Endothelial cell of umbilical vein (primary cell): ENCODE measurements at regions not wholly inside any gene's neighbourhood (a gene's known extent, or its start where the extent isn't known, plus 50 kb on each side); places are given as distances from the start of the nearest gene placed in this dataset.

ENCODE experiments used
- BruUV-seq: library from RNA; stranded (reverse); fragments of 400-500 nt; replicated peaks from 2 replicates; lab custom pipeline; 2021; lab: Mats Ljungman, UMichigan
- CTCF ChIA-PET: fragments of 300-600, 350-600 bp; sonication (Branson Sonifier 250); formaldehyde crosslinking; loops from one replicate; lab custom pipeline; 2021; ENCODE audit warnings: antibody characterized with exemption, inconsistent platforms; lab: Charles Lee
- POLR2A ChIA-PET: fragments of 300-600, 350-600 bp; sonication (Branson Sonifier 250); formaldehyde crosslinking; loops from one replicate; lab custom pipeline; 2021; ENCODE audit warnings: antibody characterized with exemption, inconsistent platforms; lab: Charles Lee
- DNase-seq: peaks from one replicate; pipeline ENCODE4 v3.0.0-alpha.2; 2011; ENCODE audit warnings: low read depth, low spot score
- FAIRE-seq: peaks from 2 replicates; lab custom pipeline; 2011; peaks lifted over from hg19 to GRCh38; lab: Jason Lieb, UNC
- H2AFZ ChIP-seq: 2 replicates; pipeline ENCODE4 v1.6.0; 2012; ENCODE audit warnings: low read depth, low read length, control low read depth, inconsistent platforms
- H3K27ac ChIP-seq: 2 replicates; pipeline ENCODE4 v1.5.1; 2011; ENCODE audit warnings: low read depth, mild to moderate bottlenecking, control low read depth, low read length, moderate library complexity; ENCODE audit not compliant: insufficient read depth
- H3K27me3 ChIP-seq, 2 experiments: 2 replicates each; pipeline versions ENCODE4 v1.6.0 to v1.6.1; 2011; ENCODE audit warnings: low read length in 2 of 2, mixed read lengths in 1 of 2; ENCODE audit not compliant: control insufficient read depth in 2 of 2, insufficient read depth in 2 of 2
- H3K36me3 ChIP-seq, 2 experiments: 2 replicates in 1 of 2; 3 replicates in 1 of 2; pipeline ENCODE4 v1.5.1; 2011; ENCODE audit warnings: low read length in 2 of 2, mild to moderate bottlenecking in 1 of 2, moderate library complexity in 1 of 2; ENCODE audit not compliant: control insufficient read depth in 2 of 2, insufficient read depth in 2 of 2; ENCODE audit errors: extremely low read depth in 1 of 2
- H3K4me1 ChIP-seq: 3 replicates; pipeline ENCODE4 v1.5.1; 2011; ENCODE audit warnings: mild to moderate bottlenecking, low read length; ENCODE audit not compliant: control insufficient read depth, insufficient read depth; ENCODE audit errors: extremely low read depth
- H3K4me2 ChIP-seq: 2 replicates; pipeline ENCODE4 v1.6.1; 2011; ENCODE audit warnings: low read length, control low read depth, mixed read lengths; ENCODE audit not compliant: insufficient read depth
- H3K4me3 ChIP-seq, 3 experiments: fragments of 200-600 bp in 1 of 3; sonication (generic), shearing (Covaris generic) in 1 of 3; replicated peaks in 1 of 3; 2 replicates each; pipeline ENCODE4 v1.5.1; 2011 to 2016; ENCODE audit warnings: control low read depth in 3 of 3, low read length in 3 of 3, mild to moderate bottlenecking in 2 of 3, inconsistent platforms in 1 of 3, low read depth in 1 of 3, moderate library complexity in 1 of 3; ENCODE audit not compliant: insufficient read depth in 1 of 3
- H3K79me2 ChIP-seq: 2 replicates; pipeline ENCODE4 v1.6.0; 2012; ENCODE audit warnings: low read length, inconsistent platforms; ENCODE audit not compliant: control insufficient read depth, insufficient read depth
- H3K9ac ChIP-seq: replicated peaks from 2 replicates; pipeline ENCODE3; 2011; ENCODE audit warnings: low read length, control low read depth; ENCODE audit not compliant: insufficient read depth; ENCODE audit errors: extremely low read depth
- H3K9me1 ChIP-seq: replicated peaks from 3 replicates; pipeline ENCODE4 v1.6.0; 2011; ENCODE audit warnings: mild to moderate bottlenecking, low read length; ENCODE audit not compliant: control insufficient read depth, insufficient read depth; ENCODE audit errors: extremely low read depth
- H3K9me3 ChIP-seq: replicated peaks from 2 replicates; pipeline ENCODE4 v1.5.1; 2012; ENCODE audit warnings: low read length, inconsistent platforms; ENCODE audit not compliant: control insufficient read depth, insufficient read depth
- H4K20me1 ChIP-seq: replicated peaks from 2 replicates; pipeline ENCODE3; 2011; ENCODE audit warnings: mild to moderate bottlenecking, low read length; ENCODE audit not compliant: control insufficient read depth, insufficient read depth; ENCODE audit errors: extremely low read depth
- CTCF ChIP-seq, 2 donors: IDR thresholded peaks; 1 replicate in 1 of 2; 2 replicates in 1 of 2; pipeline ENCODE4 v1.5.1; 2011; ENCODE audit warnings: low read length in 2 of 2, mild to moderate bottlenecking in 2 of 2, moderate library complexity in 2 of 2, control low read depth in 1 of 2, inconsistent platforms in 1 of 2, low read depth in 1 of 2; ENCODE audit not compliant: insufficient read depth in 1 of 2; ENCODE audit errors: extremely low read depth in 1 of 2
- EZH2 ChIP-seq: IDR thresholded peaks from 2 replicates; pipeline ENCODE4 v1.6.1; 2012; ENCODE audit warnings: borderline replicate concordance, low read depth, mild to moderate bottlenecking, moderate library complexity, low read length, inconsistent platforms; ENCODE audit not compliant: severe bottlenecking
- GATA2 ChIP-seq: IDR thresholded peaks from 2 replicates; pipeline ENCODE4 v1.7.0; 2011; ENCODE audit warnings: low read depth, mild to moderate bottlenecking, moderate library complexity, mixed read lengths, low read length; ENCODE audit not compliant: insufficient read length, insufficient read depth
- JUN ChIP-seq: IDR thresholded peaks from 2 replicates; pipeline ENCODE4 v1.6.1; 2011; ENCODE audit warnings: borderline replicate concordance, low read depth; ENCODE audit not compliant: insufficient read length, insufficient read depth
- MAX ChIP-seq: IDR thresholded peaks from 2 replicates; pipeline ENCODE4 v1.6.1; 2011; ENCODE audit not compliant: insufficient read depth, insufficient read length
- MYC ChIP-seq: IDR thresholded peaks from one replicate; pipeline ENCODE4 v1.6.1; 2011; ENCODE audit warnings: mild to moderate bottlenecking, low read depth, low read length
- POLR2A ChIP-seq: IDR thresholded peaks from 2 replicates; pipeline ENCODE4 v1.6.1; 2012; ENCODE audit warnings: low read depth, mild to moderate bottlenecking, control low read depth, low read length
- POLR2AphosphoS5 ChIP-seq: IDR thresholded peaks from 2 replicates; pipeline ENCODE4 v1.6.1; 2012; ENCODE audit warnings: low read depth, mild to moderate bottlenecking, control low read depth, low read length, moderate library complexity; ENCODE audit not compliant: insufficient read depth
- dilution Hi-C: fragments of 300-500 bp; cut with MboI; formaldehyde crosslinking; loops from one replicate; pipeline ENCODE4 v1.15.0; 2019; ENCODE audit warnings: low sequenced_read_pairs; ENCODE audit not compliant: extremely low pct_ligation_motif_present
- intact Hi-C: fragments of 100-400 bp; cut with micrococcal nuclease; formaldehyde crosslinking; loops from one replicate; pipeline ENCODE4 v1.10.0; 2022

GRCh38 chr2:63784461-63784860 lies 57.2 kb upstream of the UGP2 start:
- ChIA-PET CTCF (no interaction called here), POLR2A (no interaction called here)
- Histone ChIP-seq H3K9me1 (no peaks in the 10 kb centered on the region), H3K4me2 (no peak overlapping the region), H2AFZ (no peak overlapping the region), H3K4me3 (no peak overlapping the region), H3K27me3 (no peaks in the 10 kb centered on the region), H3K9ac (no peak overlapping the region), H3K4me1 (no peaks in the 10 kb centered on the region), H3K9me3 (no peaks in the 10 kb centered on the region), H3K79me2 (no peaks in the 10 kb centered on the region), H3K27ac (no peak overlapping the region), H4K20me1 (no peaks in the 10 kb centered on the region), H3K36me3 (no peaks in the 10 kb centered on the region)
- TF ChIP-seq MYC (no peak), MAX (no peak), POLR2AphosphoS5 (no peak), JUN (no peak), EZH2 (no peak)
- intact Hi-C loops (no loop called here), dilution Hi-C loops (no loop called here)
- no peak for FAIRE-seq
- no peak for DNase-seq
- BruUV-seq: no TSS peak

- intact Hi-C loops (no loop called here), dilution Hi-C loops (no loop called here)
- no peak for DNase-seq
- no TSS peak for BruUV-seq
- Histone ChIP-seq H3K79me2 (no peaks in the 10 kb centered on the region), H3K27me3 (no peaks in the 10 kb centered on the region), H2AFZ (no peak overlapping the region), H3K9ac (no peak overlapping the region), H3K9me1 (no peaks in the 10 kb centered on the region), H3K27ac (no peak overlapping the region), H3K9me3 (no peaks in the 10 kb centered on the region), H3K4me3 (no peak overlapping the region), H4K20me1 (no peaks in the 10 kb centered on the region), H3K36me3 (no peaks in the 10 kb centered on the region), H3K4me2 (no peak overlapping the region), H3K4me1 (no peaks in the 10 kb centered on the region)
- POLR2A ChIA-PET: no interaction called here
- CTCF ChIA-PET: interaction anchor here (0.7 kb wide), 1 partner anchor 86 kb away, joined by 3 read pairs; no protein-coding TSS in a partner anchor
- FAIRE-seq: no peak
- no peak for TF ChIP-seq CTCF (IDR thresholded peaks at IDR 0.05; ENCODE audit: extremely low read depth in 1 of 2, insufficient read depth in 1 of 2, low read depth in 1 of 2, low read length in 2 of 2)
- TF ChIP-seq MAX: no peak
- TF ChIP-seq JUN: no peak
- no peak for TF ChIP-seq EZH2
- no peak for TF ChIP-seq POLR2A
- TF ChIP-seq MYC: no peak
- TF ChIP-seq GATA2: no peak
- TF ChIP-seq POLR2AphosphoS5: no peak
These were observed 56.6 kb upstream of the UGP2 start for GRCh38 chr2:63785096-63785495.
